ENCODE measurements at regions not wholly inside any gene's neighbourhood (a gene's known extent, or its start where the extent isn't known, plus 50 kb on each side); places are given as distances from the start of the nearest gene placed in this dataset.

- Histone ChIP-seq H3K9ac (replicated peaks; ENCODE audit: extremely low read depth, insufficient read depth, low read length) (no peak overlapping the region), H3K36me3 (ENCODE audit: control insufficient read depth in 2 of 2, extremely low read depth in 1 of 2, insufficient read depth in 2 of 2, low read length in 2 of 2) (no peaks in the 10 kb centered on the region), H2AFZ (ENCODE audit: low read depth, low read length) (no peak overlapping the region), H3K9me1 (replicated peaks; ENCODE audit: control insufficient read depth, extremely low read depth, insufficient read depth, low read length) (no peaks in the 10 kb centered on the region), H3K27me3 (ENCODE audit: control insufficient read depth in 2 of 2, insufficient read depth in 2 of 2, low read length in 2 of 2) (peaks cover under 1 to 4% of the 10 kb centered on the region in 2 experiments), H3K79me2 (ENCODE audit: control insufficient read depth, insufficient read depth, low read length) (no peaks in the 10 kb centered on the region), H3K9me3 (replicated peaks; ENCODE audit: control insufficient read depth, insufficient read depth, low read length) (no peaks in the 10 kb centered on the region), H4K20me1 (replicated peaks; ENCODE audit: control insufficient read depth, extremely low read depth, insufficient read depth, low read length) (no peaks in the 10 kb centered on the region), H3K4me1 (ENCODE audit: control insufficient read depth, extremely low read depth, insufficient read depth, low read length) (no peaks in the 10 kb centered on the region), H3K27ac (ENCODE audit: insufficient read depth, low read depth, low read length) (no peak overlapping the region), H3K4me3 (replicated peaks in 1 of 3; ENCODE audit: insufficient read depth in 1 of 3, low read depth in 1 of 3, low read length in 3 of 3) (no peak overlapping the region), H3K4me2 (ENCODE audit: insufficient read depth, low read length) (no peak overlapping the region)
- CTCF ChIA-PET = interaction anchor here (0.9 to 1.5 kb wide), 3 partner anchors 13 to 618 kb away, joined by 3 to 5 read pairs (median 3); no protein-coding TSS in a partner anchor
- intact Hi-C loops (cut with micrococcal nuclease) = no loop called here
- dilution Hi-C loops (cut with MboI; ENCODE audit: extremely low pct_ligation_motif_present, low sequenced_read_pairs) = no loop called here
- POLR2A ChIA-PET = no interaction called here
- FAIRE-seq = no peak
- no peak for DNase-seq (ENCODE audit: low read depth, low spot score)
- no TSS peak for BruUV-seq (replicated peaks)
- TF ChIP-seq MYC (IDR thresholded peaks at IDR 0.05; ENCODE audit: low read depth, low read length) = no peak
- no peak for TF ChIP-seq POLR2AphosphoS5 (IDR thresholded peaks at IDR 0.05; ENCODE audit: insufficient read depth, low read depth, low read length)
- no peak for TF ChIP-seq JUN (IDR thresholded peaks at IDR 0.05; ENCODE audit: borderline replicate concordance, insufficient read depth, insufficient read length, low read depth)
- no peak for TF ChIP-seq GATA2 (IDR thresholded peaks at IDR 0.05; ENCODE audit: insufficient read depth, insufficient read length, low read depth, low read length)
- TF ChIP-seq POLR2A (IDR thresholded peaks at IDR 0.05; ENCODE audit: low read depth, low read length) = no peak
- no peak for TF ChIP-seq CTCF (IDR thresholded peaks at IDR 0.05; ENCODE audit: extremely low read depth in 1 of 2, insufficient read depth in 1 of 2, low read depth in 1 of 2, low read length in 2 of 2)
- TF ChIP-seq EZH2 (IDR thresholded peaks at IDR 0.05; ENCODE audit: borderline replicate concordance, low read depth, low read length, severe bottlenecking) = no peak
- TF ChIP-seq MAX (IDR thresholded peaks at IDR 0.05; ENCODE audit: insufficient read depth, insufficient read length) = no peak
- TF ChIP-seq FOS (IDR thresholded peaks at IDR 0.05; ENCODE audit: borderline replicate concordance, insufficient read depth, low read length) = no peak
Measured at GRCh38 chr5:15377573-15378340, 122.2 kb upstream of the FBXL7 start.

Data from endothelial cell of umbilical vein (primary cell).